H9 (cell line): ENCODE measurements at regions not wholly inside any gene's neighbourhood (a gene's known extent, or its start where the extent isn't known, plus 50 kb on each side); places are given as distances from the start of the nearest gene placed in this dataset.

ENCODE experiments used
- DNase-seq: peaks from one replicate; pipeline ENCODE4 v3.0.0-alpha.2; 2017
- H2AFZ ChIP-seq: one replicate; pipeline ENCODE4 v1.6.1; 2013; ENCODE audit warnings: mild to moderate bottlenecking, low read length, control low read depth, moderate library complexity
- H2AK5ac ChIP-seq: 2 replicates; pipeline ENCODE4 v1.6.1; 2013; ENCODE audit warnings: low read length, control low read depth, mixed read lengths; ENCODE audit not compliant: insufficient read length
- H2BK120ac ChIP-seq: one replicate; pipeline ENCODE4 v1.6.1; 2013; ENCODE audit warnings: low read depth, mild to moderate bottlenecking, low read length, control low read depth, inconsistent platforms; ENCODE audit not compliant: poor library complexity, severe bottlenecking
- H2BK12ac ChIP-seq: 2 replicates; pipeline ENCODE4 v1.6.1; 2013; ENCODE audit warnings: low read length, control low read depth, mixed read lengths, low read depth; ENCODE audit not compliant: insufficient read length
- H2BK15ac ChIP-seq: 2 replicates; pipeline ENCODE4 v1.6.1; 2013; ENCODE audit warnings: low read depth, low read length, control low read depth
- H2BK20ac ChIP-seq: one replicate; pipeline ENCODE4 v1.6.1; 2013; ENCODE audit warnings: low read depth, mild to moderate bottlenecking, low read length, control low read depth, inconsistent platforms; ENCODE audit not compliant: poor library complexity, severe bottlenecking
- H2BK5ac ChIP-seq: 2 replicates; pipeline ENCODE4 v1.6.1; 2013; ENCODE audit warnings: low read length, control low read depth, mixed read lengths; ENCODE audit not compliant: insufficient read length
- H3K14ac ChIP-seq: 2 replicates; pipeline ENCODE4 v1.6.1; 2013; ENCODE audit warnings: low read length, control low read depth; ENCODE audit not compliant: insufficient read depth
- H3K18ac ChIP-seq: 2 replicates; pipeline ENCODE4 v1.6.1; 2013; ENCODE audit warnings: low read depth, mild to moderate bottlenecking, mixed read lengths, low read length, control low read depth; ENCODE audit not compliant: insufficient read length
- H3K23ac ChIP-seq: 2 replicates; pipeline ENCODE4 v1.6.1; 2013; ENCODE audit warnings: low read length, control low read depth, mixed read lengths, low read depth; ENCODE audit not compliant: insufficient read length
- H3K23me2 ChIP-seq: 2 replicates; pipeline ENCODE4 v1.6.1; 2013; ENCODE audit warnings: low read depth, mild to moderate bottlenecking, mixed read lengths, low read length, control low read depth; ENCODE audit not compliant: insufficient read length, poor library complexity, severe bottlenecking
- H3K27ac ChIP-seq: 2 replicates; pipeline ENCODE4 v1.5.1; 2013; ENCODE audit warnings: low read length, control low read depth, mixed read lengths, low read depth; ENCODE audit not compliant: insufficient read length
- H3K27me3 ChIP-seq: 2 replicates; pipeline ENCODE4 v1.6.1; 2013; ENCODE audit warnings: low read length, control low read depth, inconsistent platforms; ENCODE audit not compliant: insufficient read depth
- H3K4ac ChIP-seq: 2 replicates; pipeline ENCODE4 v1.6.1; 2013; ENCODE audit warnings: low read depth, mild to moderate bottlenecking, control low read depth, inconsistent platforms, low read length, moderate library complexity
- H3K4me1 ChIP-seq: 2 replicates; pipeline ENCODE4 v1.6.1; 2013; ENCODE audit warnings: low read length, control low read depth, inconsistent platforms; ENCODE audit not compliant: insufficient read depth
- H3K4me2 ChIP-seq: 2 replicates; pipeline ENCODE4 v1.6.1; 2013; ENCODE audit warnings: low read length, control low read depth, mixed read lengths; ENCODE audit not compliant: insufficient read length, insufficient read depth
- H3K56ac ChIP-seq: 2 replicates; pipeline ENCODE4 v1.6.1; 2013; ENCODE audit warnings: low read depth, mild to moderate bottlenecking, mixed read lengths, low read length, control low read depth; ENCODE audit not compliant: insufficient read length
- H3K79me1 ChIP-seq: 2 replicates; pipeline ENCODE4 v1.6.1; 2013; ENCODE audit warnings: low read depth, mild to moderate bottlenecking, moderate library complexity, low read length, control low read depth, inconsistent platforms; ENCODE audit not compliant: insufficient read depth, poor library complexity, severe bottlenecking
- H3K79me2 ChIP-seq: 2 replicates; pipeline ENCODE4 v1.6.1; 2013; ENCODE audit warnings: low read length, control low read depth, inconsistent platforms; ENCODE audit not compliant: insufficient read depth
- H3K9ac ChIP-seq: 2 replicates; pipeline ENCODE4 v1.6.1; 2013; ENCODE audit warnings: low read length, control low read depth, mixed read lengths; ENCODE audit not compliant: insufficient read length; ENCODE audit errors: extremely low read depth
- H3K9me3 ChIP-seq: one replicate; pipeline ENCODE4 v1.6.1; 2013; ENCODE audit warnings: low read depth, low read length, inconsistent platforms; ENCODE audit not compliant: control insufficient read depth
- H3T11ph ChIP-seq: one replicate; pipeline ENCODE4 v1.6.1; 2013; ENCODE audit warnings: mild to moderate bottlenecking, low read length, control low read depth, inconsistent platforms
- H4K20me1 ChIP-seq: one replicate; pipeline ENCODE4 v1.6.1; 2013; ENCODE audit not compliant: control insufficient read depth, insufficient read length, insufficient read depth
- H4K5ac ChIP-seq: 2 replicates; pipeline ENCODE4 v1.6.1; 2013; ENCODE audit warnings: low read depth, mild to moderate bottlenecking, mixed read lengths, low read length, control low read depth; ENCODE audit not compliant: insufficient read length
- H4K8ac ChIP-seq: replicated peaks from 2 replicates; pipeline ENCODE4 v1.6.1; 2013; ENCODE audit warnings: low read length, control low read depth, mixed read lengths, low read depth; ENCODE audit not compliant: insufficient read length
- H4K91ac ChIP-seq: 2 replicates; pipeline ENCODE4 v1.6.1; 2013; ENCODE audit warnings: low read depth, mild to moderate bottlenecking, moderate library complexity, mixed read lengths, low read length, control low read depth; ENCODE audit not compliant: insufficient read length
- H3K27ac Mint-ChIP-seq, 3 experiments: 2 replicates in 2 of 3; 3 replicates in 1 of 3; pipeline ENCODE4 v1.8.0; 2020 to 2021; ENCODE audit warnings: mixed read lengths in 3 of 3, mild to moderate bottlenecking in 1 of 3, moderate library complexity in 1 of 3
- H3K27me3 Mint-ChIP-seq: 2 replicates; pipeline ENCODE4 v1.8.0; 2021; ENCODE audit warnings: low read depth, mild to moderate bottlenecking, moderate library complexity, mixed read lengths
- H3K36me3 Mint-ChIP-seq, 3 experiments: 2 replicates in 2 of 3; 3 replicates in 1 of 3; pipeline ENCODE4 v1.8.0; 2020 to 2021; ENCODE audit warnings: low read depth in 3 of 3, mixed read lengths in 3 of 3; ENCODE audit not compliant: insufficient read depth in 1 of 3
- H3K4me1 Mint-ChIP-seq, 2 experiments: 2 replicates each; pipeline ENCODE4 v1.8.0; 2020; ENCODE audit warnings: mixed read lengths in 2 of 2
- H3K4me3 Mint-ChIP-seq, 2 experiments: 2 replicates in 1 of 2; 3 replicates in 1 of 2; pipeline ENCODE4 v1.8.0; 2020 to 2021; ENCODE audit warnings: mild to moderate bottlenecking in 2 of 2, mixed read lengths in 2 of 2, moderate library complexity in 1 of 2
- H3K9me3 Mint-ChIP-seq, 2 experiments: 2 replicates in 1 of 2; 3 replicates in 1 of 2; pipeline ENCODE4 v1.8.0; 2020; ENCODE audit warnings: mild to moderate bottlenecking in 2 of 2, mixed read lengths in 2 of 2, moderate library complexity in 1 of 2
- WGBS: extraction: QIAGEN DNeasy Blood & Tissue Kit; methylation state at CpG from one replicate; pipeline ENCODE4 v1.1.7; 2013; ENCODE audit warnings: missing lambda C conversion rate, low lambda C conversion rate, mixed read lengths; ENCODE audit not compliant: insufficient read length; ENCODE audit errors: extremely low coverage; 5-methylcytosine and 5-hydroxymethylcytosine counted together
- TF ChIP-seq, protein P1 (sequence below): fragments of 200-600 bp; sonication (generic); conservative IDR thresholded peaks from 3 replicates; pipeline ENCODE4 v1.8.0; 2021; ENCODE audit warnings: antibody characterized with exemption, mild to moderate bottlenecking

DNA sequence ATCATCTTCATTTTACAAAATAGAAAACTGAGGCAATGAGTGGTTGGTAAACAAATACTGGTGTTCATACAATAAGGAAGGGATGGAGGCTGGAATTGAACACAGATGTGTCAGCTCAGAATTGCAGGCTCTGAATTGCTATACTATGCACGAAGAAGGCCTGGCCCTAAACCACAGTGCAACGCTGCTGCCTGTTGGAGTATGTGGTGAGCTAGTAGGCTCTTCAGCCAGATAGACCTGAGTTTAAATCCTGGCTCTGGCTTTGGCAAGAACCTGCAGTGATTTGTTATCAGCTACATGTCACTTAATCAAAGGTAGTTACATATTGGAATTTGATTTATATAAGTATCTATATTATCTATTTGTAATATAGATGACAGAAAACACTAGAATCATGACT, 1602.4 kb upstream of the CELF4 start:
- Histone ChIP-seq H3K23me2 (no peaks in the 10 kb centered on the region), H3K9me3 (no peaks in the 10 kb centered on the region), H2BK120ac (no peak overlapping the region), H2BK15ac (no peak overlapping the region), H3K4me2 (no peak overlapping the region), H4K8ac (no peak overlapping the region), H3K79me2 (no peaks in the 10 kb centered on the region), H3K9ac (no peak overlapping the region), H2BK5ac (no peak overlapping the region), H4K91ac (no peak overlapping the region), H3K23ac (no peak overlapping the region), H2AK5ac (no peak overlapping the region), H4K20me1 (no peaks in the 10 kb centered on the region), H3K4ac (no peak overlapping the region), H2BK12ac (no peak overlapping the region), H2BK20ac (no peak overlapping the region), H3K27me3 (no peaks in the 10 kb centered on the region), H3K4me1 (peaks cover 3% of the 10 kb centered on the region; the same call in 1 of the 2 replicates), H3T11ph (no peak overlapping the region), H3K14ac (no peak overlapping the region), H4K5ac (no peak overlapping the region), H2AFZ (no peak overlapping the region), H3K18ac (no peak overlapping the region), H3K56ac (no peak overlapping the region), H3K79me1 (no peaks in the 10 kb centered on the region), H3K27ac (peak overlapping the region; percentile 51)
- Mint-ChIP-seq H3K27ac (no peak overlapping the region), H3K4me1 (peaks cover 20 to 24% of the 10 kb centered on the region in 2 experiments), H3K36me3 (no peaks in the 10 kb centered on the region), H3K9me3 (no peaks in the 10 kb centered on the region; a peak in 1 of 5 replicates), H3K27me3 (no peaks in the 10 kb centered on the region), H3K4me3 (no peak overlapping the region)
- TF ChIP-seq, protein P1, sequence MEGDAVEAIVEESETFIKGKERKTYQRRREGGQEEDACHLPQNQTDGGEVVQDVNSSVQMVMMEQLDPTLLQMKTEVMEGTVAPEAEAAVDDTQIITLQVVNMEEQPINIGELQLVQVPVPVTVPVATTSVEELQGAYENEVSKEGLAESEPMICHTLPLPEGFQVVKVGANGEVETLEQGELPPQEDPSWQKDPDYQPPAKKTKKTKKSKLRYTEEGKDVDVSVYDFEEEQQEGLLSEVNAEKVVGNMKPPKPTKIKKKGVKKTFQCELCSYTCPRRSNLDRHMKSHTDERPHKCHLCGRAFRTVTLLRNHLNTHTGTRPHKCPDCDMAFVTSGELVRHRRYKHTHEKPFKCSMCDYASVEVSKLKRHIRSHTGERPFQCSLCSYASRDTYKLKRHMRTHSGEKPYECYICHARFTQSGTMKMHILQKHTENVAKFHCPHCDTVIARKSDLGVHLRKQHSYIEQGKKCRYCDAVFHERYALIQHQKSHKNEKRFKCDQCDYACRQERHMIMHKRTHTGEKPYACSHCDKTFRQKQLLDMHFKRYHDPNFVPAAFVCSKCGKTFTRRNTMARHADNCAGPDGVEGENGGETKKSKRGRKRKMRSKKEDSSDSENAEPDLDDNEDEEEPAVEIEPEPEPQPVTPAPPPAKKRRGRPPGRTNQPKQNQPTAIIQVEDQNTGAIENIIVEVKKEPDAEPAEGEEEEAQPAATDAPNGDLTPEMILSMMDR = no peak; the same call in 2 of the 3 replicates
- WGBS = no CpG with 5 or more reads among the region's 2 CpGs
- no peak for DNase-seq
